Liver (tissue), 8 donors: ENCODE measurements at regions not wholly inside any gene's neighbourhood (a gene's known extent, or its start where the extent isn't known, plus 50 kb on each side); places are given as distances from the start of the nearest gene placed in this dataset.

Experiments used
- DNase-seq: peaks from one replicate; pipeline ENCODE4 v3.0.0-alpha.2; 2017; ENCODE audit warnings: low spot score
- H3K27ac ChIP-seq, 2 donors: one replicate each; pipeline ENCODE4 v1.7.0; 2013; ENCODE audit warnings: inconsistent platforms in 2 of 2, low read length in 2 of 2, control low read depth in 1 of 2, low read depth in 1 of 2, mild to moderate bottlenecking in 1 of 2
- H3K27me3 ChIP-seq, 4 donors: one replicate each; pipeline versions ENCODE4 v1.6.1 to v1.7.0; 2013; ENCODE audit warnings: low read length in 3 of 4, inconsistent platforms in 1 of 4, mild to moderate bottlenecking in 1 of 4, moderate library complexity in 1 of 4; ENCODE audit not compliant: control insufficient read depth in 4 of 4, insufficient read depth in 4 of 4
- H3K36me3 ChIP-seq, 4 donors: one replicate each; pipeline versions ENCODE4 v1.6.1 to v1.7.0; 2013; ENCODE audit warnings: low read length in 3 of 4, mild to moderate bottlenecking in 3 of 4, low read depth in 1 of 4, moderate library complexity in 1 of 4; ENCODE audit not compliant: control insufficient read depth in 4 of 4, insufficient read depth in 3 of 4
- H3K4me1 ChIP-seq, 4 donors: one replicate each; pipeline versions ENCODE4 v1.6.1 to v1.7.0; 2013; ENCODE audit warnings: low read length in 3 of 4, mild to moderate bottlenecking in 3 of 4, moderate library complexity in 1 of 4; ENCODE audit not compliant: control insufficient read depth in 4 of 4, insufficient read depth in 4 of 4
- H3K4me3 ChIP-seq, 3 donors: one replicate each; pipeline versions ENCODE4 v1.6.1 to v1.7.0; 2013; ENCODE audit warnings: low read length in 3 of 3, control low read depth in 1 of 3, low read depth in 1 of 3, mild to moderate bottlenecking in 1 of 3
- H3K9ac ChIP-seq, 2 donors: one replicate each; pipeline ENCODE4 v1.7.0; 2013; ENCODE audit warnings: low read length in 2 of 2, mild to moderate bottlenecking in 2 of 2, moderate library complexity in 2 of 2, control low read depth in 1 of 2, low read depth in 1 of 2
- H3K9me3 ChIP-seq, 4 donors: one replicate each; pipeline versions ENCODE4 v1.6.1 to v1.7.0; 2013; ENCODE audit warnings: low read length in 3 of 4; ENCODE audit not compliant: control insufficient read depth in 4 of 4
- CTCF ChIP-seq: fragments of 150-350 bp; IDR thresholded peaks from 2 replicates; pipeline ENCODE4 v1.5.1; 2017; ENCODE audit warnings: improper control_type of control experiment, low read depth, low read length; ENCODE audit not compliant: missing input control
- EGR1 ChIP-seq, 2 donors: IDR thresholded peaks; 2 replicates each; pipeline ENCODE4 v1.6.1; 2016 to 2018; ENCODE audit warnings: antibody characterized with exemption in 2 of 2, low read depth in 2 of 2
- FOXA1 ChIP-seq: IDR thresholded peaks from 2 replicates; pipeline ENCODE4 v1.6.1; 2016; ENCODE audit warnings: antibody characterized with exemption
- FOXA2 ChIP-seq: IDR thresholded peaks from 2 replicates; pipeline ENCODE4 v1.6.1; 2016; ENCODE audit warnings: antibody characterized with exemption
- GABPA ChIP-seq, 2 donors: IDR thresholded peaks in 1 of 2; conservative IDR thresholded peaks in 1 of 2; 2 replicates each; pipeline ENCODE4 v1.6.1; 2016; ENCODE audit warnings: antibody characterized with exemption in 2 of 2, mild to moderate bottlenecking in 1 of 2, moderate library complexity in 1 of 2
- HNF4A ChIP-seq, 2 donors: conservative IDR thresholded peaks; 2 replicates each; pipeline ENCODE4 v1.6.1; 2016; ENCODE audit warnings: antibody characterized with exemption in 2 of 2, mild to moderate bottlenecking in 2 of 2
- HNF4G ChIP-seq: IDR thresholded peaks from 2 replicates; pipeline ENCODE4 v1.6.1; 2016; ENCODE audit warnings: antibody characterized with exemption
- JUND ChIP-seq, 2 donors: IDR thresholded peaks; 2 replicates each; pipeline ENCODE4 v1.6.1; 2016; ENCODE audit warnings: antibody characterized with exemption in 2 of 2
- NR2F2 ChIP-seq: IDR thresholded peaks from 2 replicates; pipeline ENCODE4 v1.6.1; 2016; ENCODE audit warnings: antibody characterized with exemption
- RAD21 ChIP-seq, 2 donors: IDR thresholded peaks; 2 replicates each; pipeline ENCODE4 v1.6.1; 2016; ENCODE audit warnings: antibody characterized with exemption in 2 of 2, mild to moderate bottlenecking in 2 of 2
- RXRA ChIP-seq, 2 donors: IDR thresholded peaks; 2 replicates each; pipeline ENCODE4 v1.6.1; 2017 to 2018; ENCODE audit warnings: antibody characterized with exemption in 2 of 2, mild to moderate bottlenecking in 1 of 2
- TAF1 ChIP-seq: conservative IDR thresholded peaks from 2 replicates; pipeline ENCODE4 v1.6.1; 2016; ENCODE audit warnings: antibody characterized with exemption, mild to moderate bottlenecking
- YY1 ChIP-seq: IDR thresholded peaks from 2 replicates; pipeline ENCODE4 v1.6.1; 2016; ENCODE audit warnings: antibody characterized with exemption, mild to moderate bottlenecking
- WGBS: extraction: QIAGEN DNeasy Blood & Tissue Kit; methylation state at CpG from one replicate; pipeline ENCODE4 v1.1.7; 2013; 5-methylcytosine and 5-hydroxymethylcytosine counted together
- TF ChIP-seq, protein P1 (sequence below): IDR thresholded peaks from 2 replicates; pipeline ENCODE4 v1.6.1; 2016; ENCODE audit warnings: antibody characterized with exemption
- TF ChIP-seq, protein P2 (sequence below): IDR thresholded peaks from 2 replicates; pipeline ENCODE4 v1.6.1; 2016; ENCODE audit warnings: antibody characterized with exemption
- donor health status: healthy.
- donor health status: healthy.
- donor health status: healthy.
- donor health status: healthy.
- donor health status: healthy.

DNA sequence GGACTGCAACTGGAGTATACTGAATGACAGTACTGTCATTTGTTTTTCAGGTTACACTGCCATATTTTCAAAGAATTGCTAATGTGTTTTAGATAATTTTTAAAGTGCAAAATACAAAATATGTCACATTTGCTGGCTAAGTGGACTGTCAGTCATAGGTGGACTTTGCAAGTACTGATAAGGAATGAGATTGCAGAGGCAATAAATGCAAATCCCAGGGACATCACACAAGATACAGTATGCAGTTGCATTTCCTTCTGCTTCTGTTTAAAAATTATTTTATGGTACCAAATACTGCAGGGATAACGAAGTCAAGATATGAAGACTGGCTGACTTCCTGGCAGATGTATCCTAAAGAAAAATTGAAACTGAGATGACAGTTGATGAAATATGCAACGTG, 237.6 kb upstream of the MAGI2 start (continued):
- no peak for TF ChIP-seq CTCF
- no peak for TF ChIP-seq NR2F2
- no peak for TF ChIP-seq FOXA1
- TF ChIP-seq, protein P1, sequence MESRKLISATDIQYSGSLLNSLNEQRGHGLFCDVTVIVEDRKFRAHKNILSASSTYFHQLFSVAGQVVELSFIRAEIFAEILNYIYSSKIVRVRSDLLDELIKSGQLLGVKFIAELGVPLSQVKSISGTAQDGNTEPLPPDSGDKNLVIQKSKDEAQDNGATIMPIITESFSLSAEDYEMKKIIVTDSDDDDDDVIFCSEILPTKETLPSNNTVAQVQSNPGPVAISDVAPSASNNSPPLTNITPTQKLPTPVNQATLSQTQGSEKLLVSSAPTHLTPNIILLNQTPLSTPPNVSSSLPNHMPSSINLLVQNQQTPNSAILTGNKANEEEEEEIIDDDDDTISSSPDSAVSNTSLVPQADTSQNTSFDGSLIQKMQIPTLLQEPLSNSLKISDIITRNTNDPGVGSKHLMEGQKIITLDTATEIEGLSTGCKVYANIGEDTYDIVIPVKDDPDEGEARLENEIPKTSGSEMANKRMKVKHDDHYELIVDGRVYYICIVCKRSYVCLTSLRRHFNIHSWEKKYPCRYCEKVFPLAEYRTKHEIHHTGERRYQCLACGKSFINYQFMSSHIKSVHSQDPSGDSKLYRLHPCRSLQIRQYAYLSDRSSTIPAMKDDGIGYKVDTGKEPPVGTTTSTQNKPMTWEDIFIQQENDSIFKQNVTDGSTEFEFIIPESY, result no peak
- no peak for TF ChIP-seq YY1
- TF ChIP-seq EGR1 (IDR thresholded peaks at IDR 0.05; ENCODE audit: low read depth in 2 of 2), result no peak
- no peak for TF ChIP-seq HNF4A (conservative IDR thresholded peaks at IDR 0.05)
- TF ChIP-seq JUND (IDR thresholded peaks at IDR 0.05), result no peak
- TF ChIP-seq TAF1, result no peak

GRCh38 chr7:79684384-79684783, 230.9 kb upstream of the MAGI2 start:
- Histone ChIP-seq H3K9ac (no peak overlapping the region), H3K4me3 (no peak overlapping the region), H3K9me3 (no peaks in the 10 kb centered on the region), H3K27me3 (no peaks in the 10 kb centered on the region), H3K36me3 (no peaks in the 10 kb centered on the region), H3K27ac (no peak overlapping the region), H3K4me1 (no peaks in the 10 kb centered on the region)
- WGBS, result 68% methylated on average over 2 of the region's 2 CpGs
- TF ChIP-seq, protein P2, sequence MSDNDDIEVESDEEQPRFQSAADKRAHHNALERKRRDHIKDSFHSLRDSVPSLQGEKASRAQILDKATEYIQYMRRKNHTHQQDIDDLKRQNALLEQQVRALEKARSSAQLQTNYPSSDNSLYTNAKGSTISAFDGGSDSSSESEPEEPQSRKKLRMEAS, result no peak
- TF ChIP-seq TAF1 (no peak), HNF4A (conservative IDR thresholded peaks at IDR 0.05) (no peak), FOXA2 (no peak), NR2F2 (no peak), FOXA1 (no peak), RAD21 (IDR thresholded peaks at IDR 0.05) (no peak), HNF4G (no peak), YY1 (no peak), RXRA (IDR thresholded peaks at IDR 0.05) (no peak), EGR1 (IDR thresholded peaks at IDR 0.05; ENCODE audit: low read depth in 2 of 2) (no peak), CTCF (no peak), GABPA (IDR thresholded peaks at IDR 0.05 in 1 of 2, conservative IDR thresholded peaks at IDR 0.05 in 1 of 2) (no peak)
- TF ChIP-seq, protein P1, result no peak
- DNase-seq, result no peak
